ENCODE measurements at regions not wholly inside any gene's neighbourhood (a gene's known extent, or its start where the extent isn't known, plus 50 kb on each side); places are given as distances from the start of the nearest gene placed in this dataset.

GRCh38 chr7:25350041-25350440, 121.8 kb upstream of the NPVF start:
- no peak for FAIRE-seq
- no peak for DNase-seq (ENCODE audit: low read depth, low spot score)
- H2AFZ ChIP-seq (ENCODE audit: low read depth, low read length): no peak overlapping the region
- H3K79me2 ChIP-seq (ENCODE audit: control insufficient read depth, insufficient read depth, low read length): no peaks in the 10 kb centered on the region
- ChIA-PET POLR2A (no interaction called here), CTCF (interaction anchor here (1.0 kb wide), 1 partner anchor 10 kb away, joined by 3 read pairs; no protein-coding TSS in a partner anchor)
- H4K20me1 ChIP-seq (replicated peaks; ENCODE audit: control insufficient read depth, extremely low read depth, insufficient read depth, low read length): no peaks in the 10 kb centered on the region
- dilution Hi-C loops (cut with MboI; ENCODE audit: extremely low pct_ligation_motif_present, low sequenced_read_pairs) (no loop called here), intact Hi-C loops (cut with micrococcal nuclease) (no loop called here)
- no peaks in the 10 kb centered on the region for H3K36me3 ChIP-seq (ENCODE audit: control insufficient read depth in 2 of 2, extremely low read depth in 1 of 2, insufficient read depth in 2 of 2, low read length in 2 of 2)
- no peaks in the 10 kb centered on the region for H3K9me3 ChIP-seq (replicated peaks; ENCODE audit: control insufficient read depth, insufficient read depth, low read length)
- no peak overlapping the region for H3K4me3 ChIP-seq (replicated peaks in 1 of 3; ENCODE audit: insufficient read depth in 1 of 3, low read depth in 1 of 3, low read length in 3 of 3)
- no TSS peak for BruUV-seq (replicated peaks)
- H3K4me2 ChIP-seq (ENCODE audit: insufficient read depth, low read length): no peak overlapping the region
- no peaks in the 10 kb centered on the region for H3K9me1 ChIP-seq (replicated peaks; ENCODE audit: control insufficient read depth, extremely low read depth, insufficient read depth, low read length)
- no peaks in the 10 kb centered on the region for H3K27me3 ChIP-seq (ENCODE audit: control insufficient read depth in 2 of 2, insufficient read depth in 2 of 2, low read length in 2 of 2)
- H3K9ac ChIP-seq (replicated peaks; ENCODE audit: extremely low read depth, insufficient read depth, low read length): no peak overlapping the region
- TF ChIP-seq MAX (IDR thresholded peaks at IDR 0.05; ENCODE audit: insufficient read depth, insufficient read length): no peak
- TF ChIP-seq GATA2 (IDR thresholded peaks at IDR 0.05; ENCODE audit: insufficient read depth, insufficient read length, low read depth, low read length): no peak
- TF ChIP-seq JUN (IDR thresholded peaks at IDR 0.05; ENCODE audit: borderline replicate concordance, insufficient read depth, insufficient read length, low read depth): no peak
- no peak for TF ChIP-seq FOS (IDR thresholded peaks at IDR 0.05; ENCODE audit: borderline replicate concordance, insufficient read depth, low read length)
- H3K4me1 ChIP-seq (ENCODE audit: control insufficient read depth, extremely low read depth, insufficient read depth, low read length): no peaks in the 10 kb centered on the region
- H3K27ac ChIP-seq (ENCODE audit: insufficient read depth, low read depth, low read length): no peak overlapping the region

DNA sequence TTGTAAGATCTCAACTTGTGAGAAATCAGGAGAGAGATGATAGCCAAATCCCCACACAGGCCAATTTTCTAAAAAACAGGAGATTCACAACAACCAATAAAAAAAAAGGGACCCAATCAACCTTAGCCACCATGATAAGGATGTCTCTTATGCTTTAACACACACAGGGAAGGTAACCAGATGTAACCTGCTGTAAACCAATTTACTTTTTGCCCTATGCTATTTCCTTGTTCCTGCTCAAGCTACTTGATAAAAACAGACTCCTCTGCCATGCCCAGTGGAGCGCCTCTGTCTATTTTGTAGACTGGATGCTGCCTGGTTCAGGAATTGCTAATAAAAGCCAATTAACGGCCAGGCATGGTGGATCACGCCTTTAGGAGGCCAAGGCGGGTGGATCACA, 123.5 kb upstream of the NPVF start:
- intact Hi-C loops (cut with micrococcal nuclease) (no loop called here), dilution Hi-C loops (cut with MboI; ENCODE audit: extremely low pct_ligation_motif_present, low sequenced_read_pairs) (no loop called here)
- H3K9me1 ChIP-seq (replicated peaks; ENCODE audit: control insufficient read depth, extremely low read depth, insufficient read depth, low read length): no peaks in the 10 kb centered on the region
- no peaks in the 10 kb centered on the region for H3K9me3 ChIP-seq (replicated peaks; ENCODE audit: control insufficient read depth, insufficient read depth, low read length)
- DNase-seq (ENCODE audit: low read depth, low spot score): no peak
- no peak for FAIRE-seq
- no peaks in the 10 kb centered on the region for H3K36me3 ChIP-seq (ENCODE audit: control insufficient read depth in 2 of 2, extremely low read depth in 1 of 2, insufficient read depth in 2 of 2, low read length in 2 of 2)
- ChIA-PET CTCF (no interaction called here), POLR2A (no interaction called here)
- no peaks in the 10 kb centered on the region for H3K4me1 ChIP-seq (ENCODE audit: control insufficient read depth, extremely low read depth, insufficient read depth, low read length)
- no TSS peak for BruUV-seq (replicated peaks)
- no peak overlapping the region for H3K4me2 ChIP-seq (ENCODE audit: insufficient read depth, low read length)
- H3K9ac ChIP-seq (replicated peaks; ENCODE audit: extremely low read depth, insufficient read depth, low read length): no peak overlapping the region
- no peak overlapping the region for H2AFZ ChIP-seq (ENCODE audit: low read depth, low read length)
- H3K27me3 ChIP-seq (ENCODE audit: control insufficient read depth in 2 of 2, insufficient read depth in 2 of 2, low read length in 2 of 2): no peaks in the 10 kb centered on the region
- H3K79me2 ChIP-seq (ENCODE audit: control insufficient read depth, insufficient read depth, low read length): no peaks in the 10 kb centered on the region
- no peak overlapping the region for H3K27ac ChIP-seq (ENCODE audit: insufficient read depth, low read depth, low read length)
- TF ChIP-seq EZH2 (IDR thresholded peaks at IDR 0.05; ENCODE audit: borderline replicate concordance, low read depth, low read length, severe bottlenecking) (no peak), POLR2AphosphoS5 (IDR thresholded peaks at IDR 0.05; ENCODE audit: insufficient read depth, low read depth, low read length) (no peak), MAX (IDR thresholded peaks at IDR 0.05; ENCODE audit: insufficient read depth, insufficient read length) (no peak), MYC (IDR thresholded peaks at IDR 0.05; ENCODE audit: low read depth, low read length) (no peak), CTCF (IDR thresholded peaks at IDR 0.05; ENCODE audit: extremely low read depth in 1 of 2, insufficient read depth in 1 of 2, low read depth in 1 of 2, low read length in 2 of 2) (no peak), FOS (IDR thresholded peaks at IDR 0.05; ENCODE audit: borderline replicate concordance, insufficient read depth, low read length) (no peak), JUN (IDR thresholded peaks at IDR 0.05; ENCODE audit: borderline replicate concordance, insufficient read depth, insufficient read length, low read depth) (no peak), POLR2A (IDR thresholded peaks at IDR 0.05; ENCODE audit: low read depth, low read length) (no peak)
- no peaks in the 10 kb centered on the region for H4K20me1 ChIP-seq (replicated peaks; ENCODE audit: control insufficient read depth, extremely low read depth, insufficient read depth, low read length)
- H3K4me3 ChIP-seq (replicated peaks in 1 of 3; ENCODE audit: insufficient read depth in 1 of 3, low read depth in 1 of 3, low read length in 3 of 3): no peak overlapping the region
